Smooth muscle cell (in vitro differentiated cells): ENCODE measurements at regions not wholly inside any gene's neighbourhood (a gene's known extent, or its start where the extent isn't known, plus 50 kb on each side); places are given as distances from the start of the nearest gene placed in this dataset.

Source experiments
- DNase-seq: peaks from one replicate; lab custom pipeline; 2025; ENCODE audit not compliant: unreplicated experiment; lab: John Stamatoyannopoulos, UW
- H2AFZ ChIP-seq: fragments of 200-600 bp; sonication (generic); 2 replicates; pipeline ENCODE4 v1.6.0; 2016; ENCODE audit warnings: antibody characterized with exemption, low read depth, mild to moderate bottlenecking
- H3F3A ChIP-seq: fragments of 200-600 bp; sonication (generic); 2 replicates; pipeline ENCODE4 v1.6.0; 2017; ENCODE audit warnings: antibody characterized with exemption, low read depth
- H3K27ac ChIP-seq: fragments of 200-600 bp; sonication (generic); 2 replicates; pipeline ENCODE4 v1.5.1; 2016; ENCODE audit warnings: low read depth, mild to moderate bottlenecking
- H3K27me3 ChIP-seq: fragments of 200-600 bp; sonication (generic); 2 replicates; pipeline ENCODE4 v1.6.1; 2016; ENCODE audit warnings: low read depth, mild to moderate bottlenecking
- H3K36me3 ChIP-seq: fragments of 200-600 bp; sonication (generic); 2 replicates; pipeline ENCODE4 v1.5.1; 2016; ENCODE audit warnings: low read depth
- H3K4me1 ChIP-seq: fragments of 200-600 bp; sonication (generic); 2 replicates; pipeline ENCODE4 v1.5.1; 2016; ENCODE audit warnings: low read depth
- H3K4me2 ChIP-seq: fragments of 200-600 bp; sonication (generic); 2 replicates; pipeline ENCODE4 v1.6.0; 2016; ENCODE audit warnings: mild to moderate bottlenecking
- H3K4me3 ChIP-seq: fragments of 200-600 bp; sonication (generic); 2 replicates; pipeline ENCODE4 v1.5.1; 2016; ENCODE audit warnings: mild to moderate bottlenecking
- H3K79me2 ChIP-seq: fragments of 200-600 bp; sonication (generic); 2 replicates; pipeline ENCODE4 v1.6.0; 2016; ENCODE audit warnings: low read depth, mild to moderate bottlenecking
- H3K9ac ChIP-seq: fragments of 200-600 bp; sonication (generic); 2 replicates; pipeline ENCODE4 v1.6.0; 2016; ENCODE audit warnings: low read depth
- H3K9me3 ChIP-seq: fragments of 200-600 bp; sonication (generic); replicated peaks from 2 replicates; pipeline ENCODE4 v1.5.1; 2016; ENCODE audit warnings: low read depth
- H4K20me1 ChIP-seq: fragments of 200-600 bp; sonication (generic); 2 replicates; pipeline ENCODE4 v1.6.0; 2016; ENCODE audit warnings: low read depth
- WGBS: methylation state at CpG from one replicate; pipeline ENCODE4 v1.1.7; 2016; ENCODE audit warnings: low lambda C conversion rate; 5-methylcytosine and 5-hydroxymethylcytosine counted together
- TF ChIP-seq, protein P1 (sequence below): fragments of 200-600 bp; sonication (generic); IDR thresholded peaks from 2 replicates; pipeline ENCODE4 v1.5.1; 2017; ENCODE audit warnings: borderline replicate concordance, mild to moderate bottlenecking, antibody characterized with exemption; ENCODE audit not compliant: insufficient read depth, poor library complexity, severe bottlenecking

DNA sequence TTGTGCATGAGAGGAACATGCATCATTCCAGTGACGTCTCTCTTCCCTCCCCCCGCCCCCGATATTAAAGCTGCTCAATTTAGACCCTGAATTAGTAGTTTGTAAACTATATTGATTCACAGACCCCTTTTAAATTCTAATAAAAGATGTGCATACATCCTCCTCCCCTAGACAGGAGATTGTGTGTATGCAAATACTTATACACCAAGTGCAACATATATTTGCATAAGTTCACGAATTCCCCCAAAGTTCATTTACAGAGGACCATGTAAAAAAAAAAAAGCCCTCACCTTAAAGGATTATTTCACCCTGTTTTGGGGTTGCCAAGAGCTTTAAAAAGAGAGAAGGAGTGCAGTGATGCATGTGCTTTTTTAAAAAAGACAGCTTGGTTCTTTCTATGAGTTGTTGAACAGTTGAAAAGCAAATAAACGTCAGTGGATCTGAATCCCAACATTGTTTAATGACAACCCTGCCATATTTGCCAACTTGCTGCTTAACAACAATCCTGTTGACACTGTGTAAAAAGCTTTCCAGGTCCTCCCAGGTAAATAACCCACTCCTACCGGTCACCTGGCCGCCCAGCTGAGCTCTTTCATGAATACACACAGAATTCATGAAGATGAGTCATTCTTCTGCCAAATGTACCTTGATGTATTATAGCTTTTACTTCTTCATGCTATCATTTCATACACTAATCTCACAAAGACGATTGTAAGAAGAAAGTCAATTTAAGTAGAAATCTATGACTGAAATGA is 211.5 kb downstream of the IKZF2 start:
- H3K9me3 ChIP-seq = no peaks in the 10 kb centered on the region
- H3K36me3 ChIP-seq = no peaks in the 10 kb centered on the region
- H3K4me2 ChIP-seq = no peak overlapping the region
- no peaks in the 10 kb centered on the region for H4K20me1 ChIP-seq
- no peak overlapping the region for H3K9ac ChIP-seq
- H3F3A ChIP-seq = no peaks in the 10 kb centered on the region
- WGBS = 67% methylated on average over 8 of the region's 8 CpGs
- H2AFZ ChIP-seq = no peak overlapping the region
- H3K79me2 ChIP-seq = no peaks in the 10 kb centered on the region
- no peak overlapping the region for H3K4me3 ChIP-seq
- H3K27ac ChIP-seq = no peak overlapping the region
- H3K27me3 ChIP-seq = no peaks in the 10 kb centered on the region
- peaks cover 21% of the 10 kb centered on the region for H3K4me1 ChIP-seq
- no peak for DNase-seq
- TF ChIP-seq, protein P1, sequence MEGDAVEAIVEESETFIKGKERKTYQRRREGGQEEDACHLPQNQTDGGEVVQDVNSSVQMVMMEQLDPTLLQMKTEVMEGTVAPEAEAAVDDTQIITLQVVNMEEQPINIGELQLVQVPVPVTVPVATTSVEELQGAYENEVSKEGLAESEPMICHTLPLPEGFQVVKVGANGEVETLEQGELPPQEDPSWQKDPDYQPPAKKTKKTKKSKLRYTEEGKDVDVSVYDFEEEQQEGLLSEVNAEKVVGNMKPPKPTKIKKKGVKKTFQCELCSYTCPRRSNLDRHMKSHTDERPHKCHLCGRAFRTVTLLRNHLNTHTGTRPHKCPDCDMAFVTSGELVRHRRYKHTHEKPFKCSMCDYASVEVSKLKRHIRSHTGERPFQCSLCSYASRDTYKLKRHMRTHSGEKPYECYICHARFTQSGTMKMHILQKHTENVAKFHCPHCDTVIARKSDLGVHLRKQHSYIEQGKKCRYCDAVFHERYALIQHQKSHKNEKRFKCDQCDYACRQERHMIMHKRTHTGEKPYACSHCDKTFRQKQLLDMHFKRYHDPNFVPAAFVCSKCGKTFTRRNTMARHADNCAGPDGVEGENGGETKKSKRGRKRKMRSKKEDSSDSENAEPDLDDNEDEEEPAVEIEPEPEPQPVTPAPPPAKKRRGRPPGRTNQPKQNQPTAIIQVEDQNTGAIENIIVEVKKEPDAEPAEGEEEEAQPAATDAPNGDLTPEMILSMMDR = no peak

DNA sequence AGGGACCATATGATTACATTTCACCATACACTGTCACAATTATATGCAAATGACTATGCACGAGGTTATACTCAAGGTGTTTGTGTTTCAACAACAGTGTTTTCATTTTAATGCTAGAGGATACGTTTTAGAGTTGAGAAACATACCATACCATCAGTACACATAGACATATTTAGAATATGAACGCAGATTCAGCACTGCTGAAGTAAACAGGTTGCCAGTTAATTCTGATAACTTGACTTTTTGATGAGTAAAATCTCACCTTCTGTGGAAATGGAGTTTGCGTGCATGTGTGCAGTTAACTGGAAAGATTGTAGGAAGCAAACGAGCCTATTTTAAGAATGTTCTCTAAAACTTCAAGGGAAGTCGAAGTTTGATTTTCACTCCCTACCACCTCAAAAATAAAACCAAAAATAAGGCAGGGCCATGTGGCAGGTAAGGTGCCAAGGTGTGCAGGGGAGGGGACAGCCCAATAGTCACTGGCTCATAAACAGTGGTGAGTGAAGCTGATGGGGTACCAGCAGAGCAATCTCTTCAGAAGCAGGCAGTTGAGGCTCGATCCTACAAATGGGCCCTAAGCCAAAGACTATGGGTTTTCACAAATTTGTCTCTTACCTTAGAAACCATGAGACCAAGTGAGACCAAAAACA is 213.1 kb downstream of the IKZF2 start:
- no peak overlapping the region for H3K4me2 ChIP-seq
- H3K27me3 ChIP-seq = no peaks in the 10 kb centered on the region
- no peaks in the 10 kb centered on the region for H4K20me1 ChIP-seq
- H3F3A ChIP-seq = no peaks in the 10 kb centered on the region
- no peak for DNase-seq
- H3K9ac ChIP-seq = no peak overlapping the region
- no peaks in the 10 kb centered on the region for H3K79me2 ChIP-seq
- H3K4me3 ChIP-seq = no peak overlapping the region
- H3K9me3 ChIP-seq = no peaks in the 10 kb centered on the region
- H2AFZ ChIP-seq = no peak overlapping the region
- H3K27ac ChIP-seq = no peak overlapping the region
- TF ChIP-seq, protein P1 = no peak
- H3K4me1 ChIP-seq = peaks cover 21% of the 10 kb centered on the region
- no peaks in the 10 kb centered on the region for H3K36me3 ChIP-seq
- 92% methylated on average over 7 of the region's 7 CpGs for WGBS

DNA sequence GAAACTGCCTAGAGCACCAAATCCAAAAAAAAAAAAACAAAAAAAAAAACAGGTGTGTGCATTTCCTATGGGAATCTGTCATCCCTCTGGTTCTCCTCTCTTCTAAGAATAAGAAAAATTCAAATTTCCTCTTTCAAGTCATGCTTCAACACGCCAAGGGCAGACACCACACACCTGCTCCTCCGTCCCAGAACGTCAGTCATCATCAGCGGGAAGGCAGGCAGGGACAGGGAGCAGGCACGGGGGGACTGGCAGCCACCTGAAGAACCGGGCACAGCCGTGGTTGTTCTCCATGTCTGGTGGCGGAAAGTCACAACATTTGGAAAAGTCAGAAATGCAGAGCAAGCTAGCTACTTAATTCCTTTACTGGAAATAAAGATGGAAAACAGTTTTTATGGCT is 214.8 kb downstream of the IKZF2 start:
- H3K9me3 ChIP-seq = no peaks in the 10 kb centered on the region
- TF ChIP-seq, protein P1 = no peak
- H3K9ac ChIP-seq = no peak overlapping the region
- no peaks in the 10 kb centered on the region for H4K20me1 ChIP-seq
- no peak for DNase-seq
- no peak overlapping the region for H3K4me3 ChIP-seq
- no peaks in the 10 kb centered on the region for H3F3A ChIP-seq
- WGBS = 87% methylated on average over 8 of the region's 8 CpGs
- no peak overlapping the region for H3K4me2 ChIP-seq
- no peak overlapping the region for H3K27ac ChIP-seq
- no peaks in the 10 kb centered on the region for H3K36me3 ChIP-seq
- H2AFZ ChIP-seq = no peak overlapping the region
- no peaks in the 10 kb centered on the region for H3K79me2 ChIP-seq
- H3K4me1 ChIP-seq = peaks cover 18% of the 10 kb centered on the region
- H3K27me3 ChIP-seq = no peaks in the 10 kb centered on the region
